Upper lobe of left lung (tissue), 4 donors: ENCODE measurements at regions not wholly inside any gene's neighbourhood (a gene's known extent, or its start where the extent isn't known, plus 50 kb on each side); places are given as distances from the start of the nearest gene placed in this dataset.
"Not testable (repeated sequence)": the region's sequence is repeated elsewhere in the genome, so short reads cannot be mapped to it uniquely, and the experiment has no call there.

Experiments
- POLR2A ChIP-seq, 4 donors: fragments of 450-650 bp; IDR thresholded peaks; one replicate each; pipeline ENCODE4 v1.5.1; 2016 to 2017; ENCODE audit warnings: antibody characterized with exemption in 4 of 4, mild to moderate bottlenecking in 2 of 4
- POLR2AphosphoS5 ChIP-seq, 2 donors: sonication (generic); formaldehyde crosslinking; IDR thresholded peaks; one replicate each; pipeline ENCODE4 v1.5.1; 2017; ENCODE audit warnings: antibody characterized with exemption in 2 of 2
- TF ChIP-seq, protein P1 (sequence below), 6 experiments: fragments of 450-650 bp in 4 of 6; fragments of 200-600 bp in 2 of 6; sonication (generic) in 2 of 6; IDR thresholded peaks; one replicate each; pipeline ENCODE4 v1.5.1; 2016 to 2019; ENCODE audit warnings: antibody characterized with exemption in 6 of 6

- TF ChIP-seq, protein P1, sequence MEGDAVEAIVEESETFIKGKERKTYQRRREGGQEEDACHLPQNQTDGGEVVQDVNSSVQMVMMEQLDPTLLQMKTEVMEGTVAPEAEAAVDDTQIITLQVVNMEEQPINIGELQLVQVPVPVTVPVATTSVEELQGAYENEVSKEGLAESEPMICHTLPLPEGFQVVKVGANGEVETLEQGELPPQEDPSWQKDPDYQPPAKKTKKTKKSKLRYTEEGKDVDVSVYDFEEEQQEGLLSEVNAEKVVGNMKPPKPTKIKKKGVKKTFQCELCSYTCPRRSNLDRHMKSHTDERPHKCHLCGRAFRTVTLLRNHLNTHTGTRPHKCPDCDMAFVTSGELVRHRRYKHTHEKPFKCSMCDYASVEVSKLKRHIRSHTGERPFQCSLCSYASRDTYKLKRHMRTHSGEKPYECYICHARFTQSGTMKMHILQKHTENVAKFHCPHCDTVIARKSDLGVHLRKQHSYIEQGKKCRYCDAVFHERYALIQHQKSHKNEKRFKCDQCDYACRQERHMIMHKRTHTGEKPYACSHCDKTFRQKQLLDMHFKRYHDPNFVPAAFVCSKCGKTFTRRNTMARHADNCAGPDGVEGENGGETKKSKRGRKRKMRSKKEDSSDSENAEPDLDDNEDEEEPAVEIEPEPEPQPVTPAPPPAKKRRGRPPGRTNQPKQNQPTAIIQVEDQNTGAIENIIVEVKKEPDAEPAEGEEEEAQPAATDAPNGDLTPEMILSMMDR (IDR thresholded peaks at IDR 0.05), result not testable (repeated sequence)
- TF ChIP-seq POLR2A, POLR2AphosphoS5 (IDR thresholded peaks at IDR 0.05): not testable (repeated sequence)
Observed at GRCh38 chr1:120257778-120258105, 81.4 kb upstream of the SEC22B start.
